GM23338 (cell line): ENCODE measurements at regions not wholly inside any gene's neighbourhood (a gene's known extent, or its start where the extent isn't known, plus 50 kb on each side); places are given as distances from the start of the nearest gene placed in this dataset.

Experiments used
- ATAC-seq: fragments of 200-7000 bp; cut with Tn5 transposase; 3 replicates; pipeline ENCODE4 v1.9.1; 2020
- DNase-seq: peaks from one replicate; pipeline ENCODE4 v3.0.0-alpha.2; 2015; ENCODE audit warnings: low spot score
- H2AFZ ChIP-seq: fragments of 200-600 bp; sonication (generic); 2 replicates; pipeline ENCODE4 v1.8.0; 2016; ENCODE audit warnings: antibody characterized with exemption, mild to moderate bottlenecking, moderate library complexity
- H3F3A ChIP-seq: fragments of 200-600 bp; sonication (generic); replicated peaks from 2 replicates; pipeline ENCODE4 v1.8.0; 2017; ENCODE audit warnings: antibody characterized with exemption, mixed run types, low read depth
- H3K27ac ChIP-seq: fragments of 200-600 bp; sonication (generic); 2 replicates; pipeline ENCODE4 v1.6.1; 2016; ENCODE audit warnings: low read depth
- H3K27me3 ChIP-seq: fragments of 200-600 bp; sonication (generic); 2 replicates; pipeline ENCODE4 v1.8.0; 2016; ENCODE audit warnings: mild to moderate bottlenecking, mixed run types, moderate library complexity; ENCODE audit not compliant: insufficient read depth
- H3K36me3 ChIP-seq: fragments of 200-600 bp; sonication (generic); 2 replicates; pipeline ENCODE4 v1.8.0; 2016; ENCODE audit warnings: mild to moderate bottlenecking; ENCODE audit not compliant: insufficient read depth
- H3K4me1 ChIP-seq: fragments of 200-600 bp; sonication (generic); 2 replicates; pipeline ENCODE4 v1.8.0; 2016; ENCODE audit warnings: mild to moderate bottlenecking, moderate library complexity; ENCODE audit not compliant: insufficient read depth
- H3K4me2 ChIP-seq: fragments of 200-600 bp; sonication (generic); 2 replicates; pipeline ENCODE4 v1.7.1; 2017; ENCODE audit warnings: mixed run types
- H3K4me3 ChIP-seq: fragments of 200-600 bp; sonication (generic); 2 replicates; pipeline ENCODE4 v1.6.1; 2016; ENCODE audit warnings: mixed run types
- H3K79me2 ChIP-seq: fragments of 200-600 bp; sonication (generic); replicated peaks from 2 replicates; pipeline ENCODE4 v1.8.0; 2017; ENCODE audit warnings: mild to moderate bottlenecking; ENCODE audit not compliant: insufficient read depth
- H3K9me2 ChIP-seq: fragments of 200-600 bp; sonication (generic); 2 replicates; pipeline ENCODE4 v1.8.0; 2017; ENCODE audit not compliant: insufficient read depth
- H4K20me1 ChIP-seq: fragments of 200-600 bp; sonication (generic); replicated peaks from 2 replicates; pipeline ENCODE4 v1.8.0; 2017; ENCODE audit warnings: mild to moderate bottlenecking; ENCODE audit not compliant: insufficient read depth
- H3K27ac Mint-ChIP-seq: 2 replicates; pipeline ENCODE4 v1.8.0; 2020; ENCODE audit warnings: inconsistent platforms, mild to moderate bottlenecking, moderate library complexity, mixed read lengths
- H3K27me3 Mint-ChIP-seq: 3 replicates; pipeline ENCODE4 v1.8.0; 2022; ENCODE audit warnings: low read depth, mild to moderate bottlenecking, moderate library complexity, mixed read lengths, inconsistent platforms; ENCODE audit not compliant: insufficient read depth, poor library complexity
- H3K36me3 Mint-ChIP-seq: 3 replicates; pipeline ENCODE4 v1.8.0; 2021; ENCODE audit warnings: low read depth, mild to moderate bottlenecking, inconsistent platforms, moderate library complexity, mixed read lengths
- H3K4me1 Mint-ChIP-seq: 3 replicates; pipeline ENCODE4 v1.8.0; 2020; ENCODE audit warnings: mild to moderate bottlenecking, inconsistent platforms, mixed read lengths
- H3K4me3 Mint-ChIP-seq: 3 replicates; pipeline ENCODE4 v1.8.0; 2021; ENCODE audit warnings: moderate library complexity, mild to moderate bottlenecking, inconsistent platforms, mixed read lengths
- H3K9me3 Mint-ChIP-seq: 3 replicates; pipeline ENCODE4 v1.8.0; 2020; ENCODE audit warnings: moderate library complexity, mild to moderate bottlenecking, inconsistent platforms, mixed read lengths
- CREB1 ChIP-seq: fragments of 250-450 bp; sonication (Bioruptor Pico); IDR thresholded peaks from 2 replicates; pipeline ENCODE4 v1.5.0; 2020; ENCODE audit warnings: low read depth, mild to moderate bottlenecking, moderate library complexity
- EZH2 ChIP-seq: fragments of 200-600 bp; sonication (generic); IDR thresholded peaks from one replicate; pipeline ENCODE4 v1.8.0; 2017; ENCODE audit warnings: antibody characterized with exemption, mild to moderate bottlenecking, low read depth; ENCODE audit not compliant: unreplicated experiment
- EZH2phosphoT487 ChIP-seq: fragments of 200-600 bp; sonication (generic); IDR thresholded peaks from one replicate; pipeline ENCODE4 v1.8.1; 2018; ENCODE audit warnings: antibody characterized with exemption; ENCODE audit not compliant: unreplicated experiment
- JUNB ChIP-seq: IDR thresholded peaks from one replicate; pipeline ENCODE4 v1.6.1; 2016; ENCODE audit warnings: antibody characterized with exemption; ENCODE audit not compliant: unreplicated experiment
- NANOG ChIP-seq: IDR thresholded peaks from 2 replicates; pipeline ENCODE4 v1.6.1; 2016; ENCODE audit warnings: antibody characterized with exemption, borderline replicate concordance
- POLR2AphosphoS5 ChIP-seq: IDR thresholded peaks from 2 replicates; pipeline ENCODE4 v1.6.1; 2016; ENCODE audit warnings: antibody characterized with exemption, low read depth
- REST ChIP-seq: IDR thresholded peaks from one replicate; pipeline ENCODE4 v1.6.1; 2018; ENCODE audit warnings: antibody characterized with exemption; ENCODE audit not compliant: unreplicated experiment
- ZNF114 ChIP-seq: fragments of 250-450 bp; sonication (Bioruptor Pico); IDR thresholded peaks from 2 replicates; pipeline ENCODE4 v1.5.0; 2020; ENCODE audit warnings: mild to moderate bottlenecking, moderate library complexity
- ZNF331 ChIP-seq: fragments of 250-450 bp; sonication (Bioruptor Pico); IDR thresholded peaks from 2 replicates; pipeline ENCODE4 v1.5.0; 2020; ENCODE audit warnings: low read depth, mild to moderate bottlenecking, moderate library complexity
- ZNF462 ChIP-seq: fragments of 250-450 bp; sonication (Bioruptor Pico); IDR thresholded peaks from 2 replicates; pipeline ENCODE4 v1.5.0; 2020; ENCODE audit warnings: mild to moderate bottlenecking, moderate library complexity
- TF ChIP-seq, protein P1 (sequence below): IDR thresholded peaks from 2 replicates; pipeline ENCODE4 v1.6.1; 2016; ENCODE audit warnings: antibody characterized with exemption

- Histone ChIP-seq H3K9me2 (peaks cover 10% of the 10 kb centered on the region; the same call in 1 of the 2 replicates), H3F3A (no peaks in the 10 kb centered on the region), H3K27ac (no peak overlapping the region), H3K27me3 (no peaks in the 10 kb centered on the region), H3K4me1 (no peaks in the 10 kb centered on the region), H3K4me2 (no peak overlapping the region), H3K4me3 (no peak overlapping the region), H3K36me3 (peaks cover 5% of the 10 kb centered on the region; the same call in 1 of the 2 replicates), H2AFZ (no peak overlapping the region), H4K20me1 (no peaks in the 10 kb centered on the region), H3K79me2 (no peaks in the 10 kb centered on the region)
- peak; percentile 23 for DNase-seq
- Mint-ChIP-seq H3K9me3 (peaks cover 41% of the 10 kb centered on the region), H3K27ac (no peak overlapping the region), H3K27me3 (peaks cover 8% of the 10 kb centered on the region), H3K4me3 (no peak overlapping the region), H3K4me1 (no peaks in the 10 kb centered on the region), H3K36me3 (peaks cover 12% of the 10 kb centered on the region)
- ATAC-seq = no peak
- TF ChIP-seq CREB1 (CRISPR knock-in tag) (no peak), ZNF462 (CRISPR knock-in tag) (no peak), POLR2AphosphoS5 (no peak)
Observed at GRCh38 chr1:172912765-172913260, 137.9 kb downstream of the TNFSF18 start.

GRCh38 chr1:172914501-172915144, 136.1 kb downstream of the TNFSF18 start:
- H4K20me1 ChIP-seq = no peaks in the 10 kb centered on the region
- no peak overlapping the region for H3K27ac Mint-ChIP-seq
- no peak for TF ChIP-seq CREB1 (CRISPR knock-in tag)
- TF ChIP-seq EZH2 = no peak
- TF ChIP-seq JUNB = no peak
- TF ChIP-seq REST = no peak
- no peak for TF ChIP-seq ZNF114 (CRISPR knock-in tag)
- TF ChIP-seq, protein P1, sequence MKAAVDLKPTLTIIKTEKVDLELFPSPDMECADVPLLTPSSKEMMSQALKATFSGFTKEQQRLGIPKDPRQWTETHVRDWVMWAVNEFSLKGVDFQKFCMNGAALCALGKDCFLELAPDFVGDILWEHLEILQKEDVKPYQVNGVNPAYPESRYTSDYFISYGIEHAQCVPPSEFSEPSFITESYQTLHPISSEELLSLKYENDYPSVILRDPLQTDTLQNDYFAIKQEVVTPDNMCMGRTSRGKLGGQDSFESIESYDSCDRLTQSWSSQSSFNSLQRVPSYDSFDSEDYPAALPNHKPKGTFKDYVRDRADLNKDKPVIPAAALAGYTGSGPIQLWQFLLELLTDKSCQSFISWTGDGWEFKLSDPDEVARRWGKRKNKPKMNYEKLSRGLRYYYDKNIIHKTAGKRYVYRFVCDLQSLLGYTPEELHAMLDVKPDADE = no peak
- no peak for TF ChIP-seq EZH2phosphoT487
- TF ChIP-seq ZNF331 (CRISPR knock-in tag) = no peak
- TF ChIP-seq NANOG = no peak
- TF ChIP-seq POLR2AphosphoS5 = no peak

More at GRCh38 chr1:172914501-172915144, 136.1 kb downstream of the TNFSF18 start:
- Mint-ChIP-seq H3K36me3 (peaks cover 12% of the 10 kb centered on the region), H3K9me3 (peaks cover 36% of the 10 kb centered on the region), H3K4me1 (no peaks in the 10 kb centered on the region), H3K27me3 (peaks cover 2% of the 10 kb centered on the region), H3K4me3 (no peak overlapping the region)
- H3K4me1 ChIP-seq = no peaks in the 10 kb centered on the region
- H3K4me3 ChIP-seq = no peak overlapping the region
- H3K79me2 ChIP-seq = no peaks in the 10 kb centered on the region
- no peak for ATAC-seq
- peaks cover 10% of the 10 kb centered on the region; the same call in 1 of the 2 replicates for H3K9me2 ChIP-seq
- no peak overlapping the region for H3K27ac ChIP-seq
- no peak for DNase-seq
- H3K4me2 ChIP-seq = no peak overlapping the region
- no peaks in the 10 kb centered on the region for H3K27me3 ChIP-seq
- no peaks in the 10 kb centered on the region for H3F3A ChIP-seq
- H2AFZ ChIP-seq = no peak overlapping the region
- H3K36me3 ChIP-seq = peaks cover 5% of the 10 kb centered on the region; the same call in 1 of the 2 replicates
